Colon (tissue), 2 donors: ENCODE measurements at regions not wholly inside any gene's neighbourhood (a gene's known extent, or its start where the extent isn't known, plus 50 kb on each side); places are given as distances from the start of the nearest gene placed in this dataset.
A peak's percentile ranks its signal among the peaks of the same experiment; 100 is the strongest.
"Not testable (repeated sequence)": the region's sequence is repeated elsewhere in the genome, so short reads cannot be mapped to it uniquely, and the experiment has no call there.

Source experiments
- FAIRE-seq: peaks from 2 replicates; lab custom pipeline; 2012; peaks lifted over from hg19 to GRCh38; lab: Jason Lieb, UNC
- donor health status: control.
- donor health status: control.

GRCh38 chr12:18849761-18850160 is 111.8 kb downstream of the CAPZA3 start:
- FAIRE-seq = no peak

DNA sequence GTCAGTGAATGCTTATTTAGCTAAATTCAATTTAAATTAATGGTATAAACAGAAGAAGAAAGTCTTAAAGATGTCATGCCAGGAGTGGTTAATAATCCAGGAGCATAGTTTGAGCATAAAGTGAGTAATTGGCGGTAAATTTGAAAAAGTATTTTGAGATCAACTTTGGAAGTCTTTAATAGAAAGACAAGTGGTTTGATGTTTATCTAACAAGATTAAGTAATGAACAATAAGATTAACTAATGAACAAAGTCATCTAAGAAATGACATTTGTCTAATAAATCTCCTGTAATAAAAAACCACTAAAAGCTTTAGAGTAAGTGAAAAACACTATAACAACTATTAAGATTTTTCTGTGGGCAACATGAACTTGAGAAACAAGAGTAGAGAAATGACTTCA is 112.8 kb downstream of the CAPZA3 start:
- no peak for FAIRE-seq

DNA sequence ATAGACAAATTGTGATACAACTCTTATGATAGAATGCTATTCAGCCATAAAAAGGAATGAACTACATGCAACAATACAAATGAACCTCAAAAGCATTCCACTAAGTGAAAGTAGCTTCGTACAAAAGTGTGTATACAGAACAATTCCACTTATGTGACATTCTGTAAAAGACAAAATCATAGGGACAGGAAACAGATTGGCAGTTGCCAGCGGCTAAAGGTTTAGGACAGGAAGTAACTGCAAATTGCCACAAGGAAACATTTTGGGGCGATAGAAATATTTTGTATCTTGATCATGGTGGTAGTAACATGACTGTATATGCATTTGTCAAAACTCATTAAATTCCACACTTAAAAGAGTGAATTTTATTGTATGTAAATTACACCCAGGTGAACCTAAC is 113.4 kb downstream of the CAPZA3 start:
- FAIRE-seq = no peak

DNA sequence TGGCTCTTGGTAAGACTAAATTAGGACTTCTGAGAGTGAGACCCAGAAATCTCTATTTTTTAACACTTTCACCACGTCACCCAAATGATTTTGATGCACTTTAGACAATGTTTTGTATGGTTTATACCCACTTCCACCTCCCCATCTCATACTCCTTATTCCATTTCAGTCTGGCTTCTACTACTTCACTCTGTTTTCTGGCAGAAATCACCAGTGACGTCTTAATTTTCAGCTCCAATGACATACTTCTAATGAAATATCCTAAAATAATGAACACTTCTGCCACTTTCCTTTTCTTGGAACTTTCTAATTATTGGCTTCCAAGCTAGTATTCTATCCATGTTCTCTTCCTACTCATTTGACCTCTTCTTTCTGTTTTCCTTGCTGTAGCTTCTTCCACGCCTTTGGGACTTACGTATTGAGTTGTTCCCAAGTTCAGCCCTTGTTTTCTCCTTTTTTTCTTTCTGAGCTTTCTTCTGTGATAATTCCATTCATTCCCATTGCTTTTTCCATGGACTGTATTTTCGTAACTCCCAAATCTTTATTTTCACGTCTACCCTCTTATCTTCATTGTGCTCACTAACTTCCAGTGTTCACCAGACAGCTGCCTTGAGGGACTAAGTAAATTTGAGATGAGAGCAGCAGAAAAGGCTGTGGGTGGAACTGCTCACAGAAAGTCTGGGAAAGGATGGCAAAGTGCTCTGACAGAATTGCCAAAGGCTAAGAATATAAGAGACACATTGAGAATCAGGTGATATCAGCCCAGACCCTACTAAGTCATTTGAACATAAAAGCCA is 115.8 kb downstream of the CAPZA3 start:
- FAIRE-seq = no peak

DNA sequence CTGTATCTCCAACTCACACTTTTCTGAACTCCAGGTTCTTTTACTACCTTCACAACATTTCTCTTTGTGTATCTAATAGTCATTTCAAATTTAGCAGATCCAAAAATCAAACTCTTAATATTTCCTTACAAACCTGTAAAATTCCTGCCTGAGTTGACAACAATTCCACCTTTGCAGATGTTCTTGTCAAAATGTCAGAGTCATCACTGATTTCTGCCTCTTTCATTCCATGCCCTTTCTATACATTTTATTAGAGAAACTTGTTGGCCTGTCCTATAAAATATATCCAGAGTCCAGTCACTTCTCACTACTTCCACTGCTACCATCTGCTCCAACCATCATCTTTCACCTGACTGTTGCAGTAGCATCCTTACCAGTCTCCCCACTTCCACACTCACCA is 119.7 kb downstream of the CAPZA3 start:
- FAIRE-seq = no peak

DNA sequence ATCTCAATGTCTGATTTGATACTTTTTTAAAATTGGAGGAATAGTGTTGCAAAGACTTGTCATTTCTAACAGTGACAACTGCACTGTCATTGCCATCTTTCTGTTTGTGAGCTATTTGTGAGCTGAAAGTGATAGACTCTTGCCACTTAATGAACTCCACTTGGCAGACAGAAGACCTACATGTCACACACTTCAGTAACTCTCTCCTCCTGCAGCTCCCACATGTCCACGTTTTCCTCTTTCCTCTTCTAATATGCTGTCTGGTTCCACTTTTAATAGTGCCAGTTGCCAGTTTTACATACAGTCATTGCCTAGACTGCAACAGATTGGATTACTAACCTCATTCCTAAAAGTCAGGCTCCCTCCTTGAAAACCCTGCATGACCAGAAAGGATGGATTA is 121.5 kb downstream of the CAPZA3 start:
- no peak for FAIRE-seq

GRCh38 chr12:18861287-18861858 is 123.5 kb downstream of the CAPZA3 start:
- peak; percentile 74 for FAIRE-seq

DNA sequence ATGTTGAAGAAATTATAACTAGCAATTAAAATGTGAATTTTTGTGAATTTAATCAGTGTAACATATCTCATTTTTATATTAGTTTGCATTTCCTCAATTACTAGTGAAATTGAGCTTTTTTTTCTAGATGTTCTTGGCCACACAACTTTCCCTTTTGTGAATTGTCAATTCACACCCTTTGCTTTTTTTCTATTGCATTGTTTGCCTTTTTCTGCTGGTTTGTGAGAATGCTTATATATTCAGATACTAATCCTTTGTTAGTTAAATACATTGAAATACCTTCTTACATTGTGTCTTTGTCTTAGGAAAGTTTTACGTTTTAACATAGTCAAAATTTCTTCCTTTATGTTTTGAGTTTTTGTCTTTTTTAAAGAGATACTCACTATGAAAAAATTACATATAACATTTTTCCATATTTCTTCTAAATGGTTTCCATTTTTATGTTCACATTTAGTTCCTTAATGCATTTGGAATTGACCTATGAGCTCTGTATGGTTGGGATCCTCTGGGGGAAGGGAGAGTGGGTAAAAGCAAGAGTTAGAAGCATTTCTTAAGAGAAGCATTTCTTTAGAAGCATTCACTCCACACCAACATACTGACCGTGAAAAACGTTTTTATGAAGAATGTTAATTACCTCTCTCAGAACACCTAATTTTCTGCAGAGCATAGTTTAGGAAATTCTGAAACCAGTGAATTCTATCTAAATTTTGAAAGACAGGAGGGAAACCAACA is 126.0 kb downstream of the CAPZA3 start:
- no peak for FAIRE-seq

- no peak for FAIRE-seq
Observed at GRCh38 chr12:18864900-18865561, 127.1 kb downstream of the CAPZA3 start.

DNA sequence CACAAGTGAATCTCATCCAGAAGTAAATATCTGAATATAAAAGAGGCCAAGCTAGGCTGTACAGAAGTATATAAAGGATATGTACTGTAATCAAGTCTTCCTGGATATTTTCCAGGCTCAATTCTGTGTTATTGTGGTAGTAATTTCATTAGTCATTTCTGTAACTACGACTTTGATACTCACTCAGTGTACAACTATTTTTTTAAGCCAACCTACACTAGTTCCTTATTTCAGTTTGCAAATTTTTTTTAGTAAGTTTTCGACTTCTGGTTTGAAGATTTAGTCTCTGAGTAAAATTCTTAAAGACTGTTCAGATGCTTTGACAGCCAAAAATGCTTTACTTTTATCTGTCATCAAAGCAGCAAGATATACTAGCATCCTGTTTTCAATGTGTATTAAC is 130.8 kb downstream of the CAPZA3 start:
- FAIRE-seq = no peak

GRCh38 chr12:18872770-18873169 is 134.9 kb downstream of the CAPZA3 start:
- FAIRE-seq = no peak

- FAIRE-seq = no peak
Observed at GRCh38 chr12:18878676-18879180, 140.8 kb downstream of the CAPZA3 start.

DNA sequence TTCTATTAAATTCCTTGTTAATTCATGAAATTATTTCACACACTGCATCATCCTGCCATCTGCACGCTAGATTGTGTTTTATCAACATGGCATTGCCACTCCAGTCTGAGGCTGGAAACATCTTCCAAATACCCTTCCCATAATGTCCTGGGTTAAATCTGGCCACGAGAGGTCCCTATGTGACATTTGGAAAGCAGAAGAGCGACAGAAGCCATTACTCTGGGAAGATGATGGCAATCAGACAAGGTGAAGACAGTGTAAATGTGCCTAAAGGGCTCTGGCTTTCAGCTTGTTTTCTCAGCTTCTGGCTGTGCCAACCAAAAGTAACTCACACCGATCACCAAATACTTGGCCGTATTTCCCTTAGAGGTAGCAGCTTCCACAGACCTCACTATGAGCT is 144.8 kb downstream of the CAPZA3 start:
- FAIRE-seq = no peak

DNA sequence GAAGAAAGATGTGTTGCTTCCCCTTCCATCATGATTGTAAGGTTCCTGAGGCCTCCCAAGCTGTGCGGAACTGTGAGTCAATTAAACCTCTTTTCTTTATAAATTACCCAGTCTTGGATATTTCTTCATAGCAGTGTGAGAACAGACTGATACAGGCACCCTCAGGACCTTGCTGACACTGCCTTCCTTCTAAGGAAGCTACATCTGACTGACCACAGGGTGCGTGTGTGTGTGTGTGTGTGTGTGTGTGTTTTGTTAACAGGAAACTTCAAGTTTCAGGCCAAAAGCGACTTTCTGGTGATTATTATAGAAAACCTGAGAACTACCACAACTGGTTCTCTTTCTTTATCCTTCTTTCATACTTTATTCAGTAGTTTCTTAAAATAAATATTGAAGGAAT is 149.0 kb downstream of the CAPZA3 start:
- no peak for FAIRE-seq

GRCh38 chr12:18887368-18887767 is 149.4 kb downstream of the CAPZA3 start:
- FAIRE-seq = no peak

DNA sequence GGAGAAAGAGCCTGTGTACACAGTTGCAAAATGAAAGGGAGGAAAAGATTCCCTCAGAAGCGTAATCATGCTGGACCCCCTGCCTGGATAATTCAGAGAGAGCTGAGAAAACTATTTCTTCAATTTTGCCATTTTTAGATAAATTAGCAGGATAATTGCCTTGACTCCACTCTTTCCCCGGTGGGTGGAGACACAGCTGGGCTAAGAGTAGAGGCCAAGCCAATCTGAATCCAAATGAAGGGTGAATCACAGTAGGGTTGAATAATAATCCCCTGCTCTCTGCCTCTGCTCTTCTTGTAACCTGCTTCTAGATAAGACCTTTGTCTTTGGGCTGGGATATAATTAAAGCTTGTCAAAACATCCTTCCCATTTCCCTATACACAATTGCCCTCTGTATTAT is 150.1 kb downstream of the CAPZA3 start:
- no peak for FAIRE-seq

GRCh38 chr12:18890621-18891020 is 152.7 kb downstream of the CAPZA3 start:
- FAIRE-seq = not testable (repeated sequence)

- FAIRE-seq = no peak
Observed at GRCh38 chr12:18895540-18895939, 157.6 kb downstream of the CAPZA3 start.

- FAIRE-seq = no peak
Observed at GRCh38 chr12:18895946-18896345, 158.0 kb downstream of the CAPZA3 start.

GRCh38 chr12:18897823-18898222 is 159.9 kb downstream of the CAPZA3 start:
- no peak for FAIRE-seq

- FAIRE-seq = no peak
Observed at GRCh38 chr12:18898470-18898869, 160.6 kb downstream of the CAPZA3 start.

DNA sequence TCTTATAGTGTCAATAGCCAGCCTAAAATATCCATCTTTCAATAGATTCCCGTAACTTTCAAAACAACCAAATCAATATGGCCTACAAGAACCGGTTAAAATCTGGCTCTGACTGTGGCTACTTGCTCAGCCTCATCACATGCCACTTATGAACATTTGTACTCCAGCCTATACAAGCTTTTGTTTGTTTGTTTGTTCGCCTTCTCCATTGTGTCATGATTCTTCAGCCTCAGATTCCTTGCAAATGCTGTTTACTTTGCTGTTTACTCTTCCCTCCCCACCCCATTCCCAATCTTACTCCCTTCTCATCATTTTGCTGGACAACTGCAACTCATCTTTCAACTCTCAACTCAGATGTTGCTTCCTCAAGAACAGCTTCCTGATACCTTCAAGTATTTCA is 161.2 kb downstream of the CAPZA3 start:
- FAIRE-seq = no peak
